HG03097 (cell line): ENCODE measurements at regions not wholly inside any gene's neighbourhood (a gene's known extent, or its start where the extent isn't known, plus 50 kb on each side); places are given as distances from the start of the nearest gene placed in this dataset.
"Not testable (repeated sequence)": the region's sequence is repeated elsewhere in the genome, so short reads cannot be mapped to it uniquely, and the experiment has no call there.

Experiments
- ATAC-seq: cut with Tn5 transposase; IDR thresholded peaks from one replicate; pipeline ENCODE4 v1.9.1; 2021; ENCODE audit not compliant: unreplicated experiment, low FRiP score

GRCh38 chr9:102767076-102767475 is 228.1 kb upstream of the CYLC2 start:
- ATAC-seq = no peak

GRCh38 chr9:102740578-102740977 is 254.6 kb upstream of the CYLC2 start:
- ATAC-seq = no peak

DNA sequence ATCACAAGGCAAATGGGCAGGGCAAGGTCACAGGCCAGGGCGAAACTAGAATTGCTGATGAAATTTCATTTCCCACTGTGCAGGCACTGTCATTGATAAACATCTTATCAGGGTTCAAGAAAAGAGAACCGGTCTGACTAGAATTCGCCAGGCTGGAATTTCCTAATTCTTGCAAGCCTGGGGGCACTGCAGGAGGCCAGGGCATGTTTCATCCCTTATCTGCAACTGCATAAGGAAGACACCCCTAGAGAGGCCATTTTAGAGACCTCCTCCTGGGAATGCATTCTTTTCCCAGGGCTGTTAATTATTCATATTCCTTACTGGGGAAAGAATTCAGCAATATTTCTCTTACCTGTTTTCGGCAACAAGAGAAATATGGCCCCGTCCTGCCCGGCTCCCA is 266.2 kb upstream of the CYLC2 start:
- ATAC-seq = no peak

- ATAC-seq = no peak
Measured at GRCh38 chr9:102714184-102714583, 280.9 kb upstream of the CYLC2 start.

DNA sequence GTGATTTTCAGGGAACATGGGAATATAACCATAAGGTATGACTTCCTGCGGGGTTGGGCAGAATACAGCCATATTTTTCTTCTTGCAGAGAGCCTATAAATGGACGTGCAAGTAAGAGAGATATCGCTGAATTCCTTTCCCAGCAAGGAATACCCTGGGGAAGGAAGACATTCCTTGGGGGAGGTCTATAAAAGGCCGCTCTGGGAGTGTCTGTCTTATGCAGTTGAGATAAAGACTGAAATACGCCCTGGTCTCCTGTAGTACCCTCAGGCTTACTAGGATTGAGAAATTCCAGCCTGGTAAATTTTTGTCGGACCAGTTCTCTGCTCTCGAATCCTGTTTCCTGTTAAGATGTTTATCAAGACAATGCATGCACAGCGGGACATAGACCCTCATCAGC is 282.2 kb upstream of the CYLC2 start:
- not testable (repeated sequence) for ATAC-seq

GRCh38 chr9:102700936-102701335 is 294.2 kb upstream of the CYLC2 start:
- no peak for ATAC-seq

DNA sequence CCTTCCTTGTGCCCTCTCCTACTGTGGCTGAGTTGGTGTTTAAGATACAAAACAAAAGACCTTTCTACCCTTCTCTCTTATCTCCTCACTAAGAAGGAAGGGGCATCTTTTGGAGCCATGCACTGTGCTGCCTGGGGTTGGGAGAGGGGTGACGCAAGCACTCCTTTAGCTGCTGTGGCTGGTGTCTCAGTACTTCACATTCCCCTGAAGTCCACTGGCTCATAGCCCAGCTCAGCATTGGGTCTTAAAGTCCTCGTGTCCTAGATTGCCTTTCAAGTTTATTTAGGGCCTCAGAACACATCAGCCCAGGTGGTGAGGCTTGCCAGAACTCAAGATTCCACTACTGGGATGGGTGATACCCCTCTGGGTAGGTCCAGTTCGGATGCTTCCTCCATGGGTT is 325.9 kb upstream of the CYLC2 start:
- ATAC-seq = no peak

- no peak for ATAC-seq
Measured at GRCh38 chr9:102652471-102652870, 342.7 kb upstream of the CYLC2 start.

GRCh38 chr9:102650896-102651295 is 344.2 kb upstream of the CYLC2 start:
- no peak for ATAC-seq

DNA sequence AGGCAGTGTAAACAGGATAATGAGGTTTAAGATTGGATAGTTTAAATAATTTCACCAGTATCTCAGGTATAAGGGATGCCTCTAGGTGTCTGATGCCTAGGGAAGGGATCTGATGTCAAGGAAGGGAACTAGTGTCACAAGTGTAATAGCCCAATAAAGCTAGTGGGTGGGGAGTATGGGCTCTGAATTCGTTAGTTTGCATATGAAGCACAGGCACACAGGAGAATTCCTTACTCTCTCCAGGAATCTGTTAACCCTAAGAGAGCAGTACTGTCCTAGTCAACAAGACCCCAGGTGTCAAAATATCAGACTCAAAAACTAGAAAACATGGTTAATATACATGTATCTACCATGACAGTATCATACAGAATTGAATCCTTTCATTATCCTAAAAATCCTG is 352.5 kb upstream of the CYLC2 start:
- no peak for ATAC-seq

GRCh38 chr9:102631559-102631958 is 363.6 kb upstream of the CYLC2 start:
- ATAC-seq = no peak

- no peak for ATAC-seq
Measured at GRCh38 chr9:102609461-102609860, 385.7 kb upstream of the CYLC2 start.

DNA sequence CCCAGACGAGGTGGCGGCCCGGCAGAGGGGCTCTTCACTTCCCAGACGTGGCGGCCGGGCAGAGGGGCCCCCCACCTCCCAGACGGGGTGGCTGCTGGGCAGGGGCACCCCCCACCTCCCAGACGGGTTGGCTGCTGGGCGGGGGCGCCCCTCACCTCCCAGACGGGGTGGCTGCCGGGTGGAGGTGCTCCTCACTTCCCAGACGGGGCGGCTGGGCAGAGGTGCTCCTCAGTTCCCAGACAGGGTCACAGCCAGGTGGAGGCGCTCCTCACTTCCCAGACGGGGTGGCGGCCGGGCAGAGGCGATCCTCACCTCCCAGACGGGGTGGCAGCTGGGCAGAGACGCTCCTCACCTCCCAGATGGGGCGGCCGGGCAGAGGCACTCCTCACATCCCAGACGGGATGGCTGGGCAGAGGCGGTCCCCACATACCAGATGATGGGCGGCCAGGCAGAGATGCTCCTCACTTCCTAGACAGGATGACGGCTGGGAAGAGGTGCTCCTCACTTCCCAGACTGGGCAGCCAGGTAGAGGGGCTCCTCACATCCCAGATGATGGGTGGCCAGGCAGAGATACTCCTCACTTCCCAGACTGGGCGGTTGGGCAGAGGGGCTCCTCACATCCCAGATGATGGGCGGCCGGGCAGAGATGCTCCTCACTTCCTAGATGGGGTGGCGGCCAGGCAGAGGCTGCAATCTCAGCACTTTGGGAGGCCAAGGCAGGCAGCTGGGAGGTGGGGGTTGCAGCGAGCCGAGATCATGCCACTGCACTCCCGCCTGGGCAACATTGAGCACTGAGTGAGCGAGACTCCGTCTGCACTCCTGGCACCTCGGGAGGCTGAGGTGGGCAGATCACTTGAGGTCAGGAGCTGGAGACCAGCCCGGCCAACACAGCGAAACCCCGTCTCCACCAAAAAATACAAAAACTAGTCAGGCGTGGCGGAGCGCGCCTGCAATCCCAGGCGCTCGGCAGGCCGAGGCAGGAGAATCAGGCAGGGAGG is 391.6 kb upstream of the CYLC2 start:
- ATAC-seq = not testable (repeated sequence)

DNA sequence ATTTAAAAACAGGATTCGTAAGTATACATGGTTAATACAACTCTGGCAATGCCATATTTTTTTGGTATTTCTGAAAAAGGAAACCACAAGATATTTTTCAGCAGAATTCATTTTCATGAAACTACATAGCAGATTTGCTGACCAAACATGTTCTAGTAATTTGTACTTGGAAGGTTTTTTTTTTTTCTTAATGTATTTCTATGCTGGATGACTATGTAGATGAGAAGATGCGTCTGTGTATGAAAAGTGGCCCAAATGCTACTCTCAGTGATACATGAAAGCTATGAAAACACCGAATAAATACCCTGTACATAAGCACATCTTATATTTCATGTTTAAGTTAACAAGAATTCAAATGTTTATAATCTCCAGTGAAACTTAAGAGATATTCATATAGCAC is 400.9 kb upstream of the CYLC2 start:
- ATAC-seq = no peak

DNA sequence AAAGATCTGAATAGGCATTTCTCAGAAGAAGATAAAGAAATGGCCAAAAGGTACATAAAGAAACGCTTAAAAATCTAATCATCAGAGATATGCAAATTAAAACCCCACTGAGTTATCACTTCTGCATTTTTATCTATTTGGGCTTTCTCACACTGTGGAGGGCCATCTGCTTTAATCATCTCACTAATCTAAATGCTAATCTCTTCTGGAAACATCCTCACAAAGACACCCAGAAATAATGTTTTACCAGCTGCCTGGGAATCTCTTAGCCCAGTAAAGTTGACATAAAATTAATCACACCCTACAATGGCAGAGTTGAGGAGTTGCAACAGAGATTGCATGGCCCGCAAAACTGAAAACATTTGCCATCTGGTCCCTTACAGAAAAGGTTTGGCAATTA is 407.9 kb upstream of the CYLC2 start:
- ATAC-seq = no peak

DNA sequence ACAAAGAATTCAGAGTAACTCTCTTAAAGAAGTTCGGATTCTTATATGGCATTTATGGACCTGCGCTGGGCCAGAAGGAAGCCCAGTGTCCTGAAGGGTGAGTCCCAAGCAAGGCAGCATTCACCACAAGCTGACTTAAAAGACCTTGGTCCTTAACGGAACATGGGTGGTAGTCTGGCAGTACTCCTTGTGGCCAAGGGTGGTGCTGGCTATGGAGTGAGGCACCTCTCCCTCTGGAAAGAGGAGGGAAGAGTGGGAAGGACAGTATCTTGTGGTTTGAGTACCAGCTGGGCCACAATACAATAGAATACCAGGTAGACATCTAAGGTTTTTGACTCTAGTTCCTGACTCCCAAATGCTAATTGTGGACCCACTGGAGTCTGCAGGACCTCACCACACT is 425.7 kb upstream of the CYLC2 start:
- ATAC-seq = no peak

- ATAC-seq = no peak
Measured at GRCh38 chr9:102551346-102551745, 443.8 kb upstream of the CYLC2 start.

GRCh38 chr9:102550886-102551285 is 444.2 kb upstream of the CYLC2 start:
- no peak for ATAC-seq

- no peak for ATAC-seq
Measured at GRCh38 chr9:102550266-102550665, 444.9 kb upstream of the CYLC2 start.

- no peak for ATAC-seq
Measured at GRCh38 chr9:102534031-102534430, 461.1 kb upstream of the CYLC2 start.

DNA sequence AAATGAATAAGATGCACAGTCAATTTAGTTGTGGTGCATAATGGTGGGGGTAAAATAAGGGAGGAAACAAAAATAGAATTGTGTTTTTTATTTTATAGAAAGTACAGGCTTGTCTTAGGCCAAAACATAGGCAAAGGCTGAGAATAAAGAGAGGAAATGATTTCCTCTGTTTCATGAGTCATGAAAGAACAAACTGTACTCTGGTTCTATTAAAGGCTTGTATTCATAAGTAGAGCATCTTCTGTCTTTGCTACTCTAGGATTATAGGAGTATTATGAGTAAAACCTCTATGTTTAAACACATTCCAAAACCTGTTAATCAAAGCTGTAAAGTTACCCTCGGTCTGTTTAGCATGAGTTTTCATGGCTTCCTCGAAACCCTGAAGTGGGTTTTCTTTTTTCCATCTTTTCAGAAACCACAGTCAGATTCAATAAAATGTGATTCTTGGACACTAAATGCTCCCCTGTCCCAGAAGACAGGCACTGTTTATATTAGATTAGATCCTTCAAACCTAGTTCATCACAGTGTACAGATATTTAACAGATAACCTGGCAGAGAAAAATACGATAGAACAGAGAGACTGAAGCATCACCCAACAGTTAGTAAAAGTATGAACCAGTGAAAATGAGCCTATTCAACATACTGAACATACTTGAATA is 473.9 kb upstream of the CYLC2 start:
- no peak for ATAC-seq

DNA sequence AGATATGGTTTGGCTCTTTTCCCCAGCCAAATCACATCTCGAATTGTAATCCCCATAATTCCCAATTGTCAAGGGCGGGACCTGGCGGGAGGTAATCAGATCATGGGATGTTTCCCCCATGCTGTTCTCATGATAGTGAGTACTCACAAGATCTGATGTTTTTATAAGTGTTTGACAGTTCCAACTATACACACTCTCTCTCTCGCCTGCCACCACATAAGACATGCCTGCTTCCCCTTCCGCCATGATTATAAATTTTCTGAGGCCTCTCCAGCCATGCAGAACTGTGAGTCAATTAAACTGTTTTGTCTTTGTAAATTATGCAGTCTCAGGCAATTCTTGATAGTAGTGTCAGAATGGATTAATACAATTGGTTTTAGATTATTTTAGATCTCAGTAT is 475.7 kb upstream of the CYLC2 start:
- ATAC-seq = no peak
